K562 (cell line): ENCODE measurements at regions not wholly inside any gene's neighbourhood (a gene's known extent, or its start where the extent isn't known, plus 50 kb on each side); places are given as distances from the start of the nearest gene placed in this dataset.

Source experiments
- BMI1 ChIP-seq: fragments of 150-350 bp; IDR thresholded peaks from 2 replicates; pipeline ENCODE4 v1.6.1; 2014; ENCODE audit warnings: low read length
- SRF ChIP-seq, 2 experiments: fragments of 250-450, 450-650 bp in 1 of 2; sonication (Bioruptor Pico) in 1 of 2; sonication (generic) in 1 of 2; formaldehyde crosslinking; IDR thresholded peaks; 2 replicates each; pipeline versions ENCODE4 v1.5.0 to v1.5.1; 2020 to 2022; ENCODE audit warnings: mild to moderate bottlenecking in 1 of 2, missing genetic modification reagents in 1 of 2
- WHSC1 ChIP-seq: IDR thresholded peaks from one replicate; pipeline ENCODE4 v1.6.1; 2012; ENCODE audit warnings: low read length, control low read depth, inconsistent platforms
- ZNF121 ChIP-seq: sonication (generic); formaldehyde crosslinking; conservative IDR thresholded peaks from 2 replicates; pipeline ENCODE4 v1.8.0; 2022; ENCODE audit warnings: missing genetic modification reagents
- ZNF57 ChIP-seq: fragments of 450-650 bp; formaldehyde crosslinking; IDR thresholded peaks from 2 replicates; pipeline ENCODE4 v1.4.0; 2020; ENCODE audit warnings: mild to moderate bottlenecking, moderate library complexity
- TF ChIP-seq, protein P1 (sequence below): sonication (generic); formaldehyde crosslinking; IDR thresholded peaks from 2 replicates; pipeline ENCODE4 v1.9.0; 2022; ENCODE audit warnings: mild to moderate bottlenecking, missing genetic modification reagents

GRCh38 chr7:41811941-41812340 lies 109.1 kb upstream of the INHBA start:
- no peak for TF ChIP-seq ZNF57 (CRISPR knock-in tag)
- TF ChIP-seq SRF (CRISPR knock-in tag; IDR thresholded peaks at IDR 0.05), result no peak
- TF ChIP-seq, protein P1, sequence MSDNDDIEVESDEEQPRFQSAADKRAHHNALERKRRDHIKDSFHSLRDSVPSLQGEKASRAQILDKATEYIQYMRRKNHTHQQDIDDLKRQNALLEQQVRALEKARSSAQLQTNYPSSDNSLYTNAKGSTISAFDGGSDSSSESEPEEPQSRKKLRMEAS (CRISPR knock-in tag), result no peak
- TF ChIP-seq WHSC1, result no peak
- no peak for TF ChIP-seq BMI1
- no peak for TF ChIP-seq ZNF121 (CRISPR knock-in tag)
